NOMO-1 treated with dmso at 0.1 percent for 144 hours (cell line): ENCODE measurements at regions not wholly inside any gene's neighbourhood (a gene's known extent, or its start where the extent isn't known, plus 50 kb on each side); places are given as distances from the start of the nearest gene placed in this dataset.

Source experiments
- DNase-seq: peaks from one replicate; lab custom pipeline; 2025; ENCODE audit not compliant: unreplicated experiment; lab: John Stamatoyannopoulos, UW

DNA sequence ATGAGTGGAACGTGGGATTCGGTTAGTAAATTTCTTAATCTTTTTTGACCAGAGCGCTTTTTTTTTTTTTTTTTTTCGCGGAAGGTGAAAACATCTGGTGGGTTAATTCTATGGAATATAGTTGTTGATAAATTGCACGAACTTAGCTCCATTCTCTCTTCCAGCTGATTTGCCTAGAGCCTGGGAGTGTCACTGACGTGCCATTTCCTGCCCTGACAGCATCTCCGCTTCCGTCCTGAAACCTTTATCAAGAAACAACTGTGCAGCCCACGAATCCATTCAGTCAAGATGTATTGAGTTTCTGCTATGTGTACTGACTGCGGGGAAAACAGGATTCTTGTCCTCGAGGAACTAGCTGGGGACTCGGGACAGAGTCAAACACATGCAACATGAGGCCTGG lies 59.5 kb upstream of the TGM3 start:
- DNase-seq, result no peak

DNA sequence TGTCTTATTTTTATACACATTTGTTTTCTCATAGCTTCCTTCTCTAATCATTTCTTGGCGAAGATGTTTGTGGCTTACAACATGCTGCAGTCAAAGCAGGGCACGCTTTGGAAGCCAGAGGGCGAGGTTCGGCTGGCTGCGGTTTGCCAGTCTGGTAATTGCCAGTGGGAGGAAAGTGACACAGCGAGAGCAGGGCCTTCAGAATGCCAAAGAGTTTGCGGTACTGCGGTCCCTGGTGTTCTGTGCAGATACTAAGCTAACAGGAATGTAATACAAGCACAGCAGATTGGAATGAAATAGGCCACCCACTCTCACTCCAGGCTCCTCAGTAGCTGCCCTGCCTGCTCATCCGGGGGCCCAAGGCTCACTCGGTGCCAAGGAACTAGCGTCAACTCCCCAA lies 58.7 kb upstream of the TGM3 start:
- DNase-seq, result no peak

- DNase-seq, result no peak
Observed at GRCh38 chr20:2238601-2239000, 57.2 kb upstream of the TGM3 start.

- DNase-seq, result no peak
Observed at GRCh38 chr20:2240835-2241234, 55.0 kb upstream of the TGM3 start.

GRCh38 chr20:2242678-2243077 lies 53.1 kb upstream of the TGM3 start:
- no peak for DNase-seq

- DNase-seq, result no peak
Observed at GRCh38 chr20:2244523-2244922, 51.3 kb upstream of the TGM3 start.

- no peak for DNase-seq
Observed at GRCh38 chr20:2244993-2245392, 50.8 kb upstream of the TGM3 start.

- no peak for DNase-seq
Observed at GRCh38 chr20:2245637-2246036, 50.2 kb upstream of the TGM3 start.
